GDM1 (cell line): ENCODE measurements at regions not wholly inside any gene's neighbourhood (a gene's known extent, or its start where the extent isn't known, plus 50 kb on each side); places are given as distances from the start of the nearest gene placed in this dataset.

Experiments
- DNase-seq: peaks from one replicate; lab custom pipeline; 2025; lab: John Stamatoyannopoulos, UW

DNA sequence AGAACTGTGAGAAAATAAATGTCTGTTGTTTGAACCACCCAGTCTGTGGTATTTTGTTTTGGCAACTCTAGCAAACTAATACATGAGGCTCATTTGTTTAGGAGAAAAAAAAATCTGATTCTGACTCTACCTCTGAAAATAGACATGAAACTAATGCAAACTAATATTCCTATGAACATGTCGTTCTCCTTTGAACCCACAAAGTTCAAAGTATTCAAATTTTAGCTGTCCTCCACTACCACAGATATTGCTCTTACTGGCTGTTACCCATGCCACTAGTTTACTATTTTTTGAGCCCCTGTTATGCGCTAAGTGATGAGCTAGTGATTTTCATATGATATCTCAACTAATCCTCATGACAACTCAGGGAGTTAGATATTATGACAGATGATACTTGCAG is 58.8 kb upstream of the ZNF804B start:
- DNase-seq: no peak

DNA sequence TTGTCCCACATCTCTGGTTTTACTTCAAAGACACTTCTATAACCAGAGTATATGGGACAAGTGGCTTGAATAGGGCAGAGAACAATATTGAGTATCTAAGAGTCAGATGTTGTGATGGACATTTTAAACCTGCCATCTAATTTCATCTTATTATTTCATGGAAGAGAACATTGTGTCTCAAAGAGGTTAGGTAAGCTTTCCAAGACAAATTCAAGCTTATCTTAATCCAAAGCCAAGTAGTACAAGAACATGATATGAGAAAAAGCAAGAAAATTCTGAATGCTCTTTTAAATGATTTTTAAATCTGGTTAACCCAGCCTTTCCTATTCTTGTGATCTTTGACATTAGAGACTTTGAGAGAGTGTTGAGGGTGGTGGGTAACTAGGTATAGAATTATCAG is 65.3 kb upstream of the ZNF804B start:
- DNase-seq: no peak

GRCh38 chr7:88693131-88693530 is 66.4 kb upstream of the ZNF804B start:
- DNase-seq: no peak

DNA sequence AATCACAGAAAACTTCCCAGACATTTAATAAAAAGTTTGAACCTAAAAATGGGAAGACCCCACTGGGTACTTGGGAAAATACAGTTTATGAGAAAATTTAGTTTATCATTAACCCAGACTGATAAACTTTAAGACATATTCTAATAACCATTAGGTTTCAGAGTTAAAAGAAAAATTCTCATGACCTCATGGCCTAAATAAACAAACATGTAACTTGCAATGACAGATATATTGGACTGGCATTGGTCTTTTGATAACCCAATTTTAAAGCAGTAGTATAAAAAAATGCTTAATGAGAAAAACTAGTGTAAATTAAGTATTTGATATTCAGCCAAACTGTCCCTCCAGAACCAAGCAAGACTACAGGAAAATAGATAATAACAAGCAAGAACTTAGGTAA is 67.0 kb upstream of the ZNF804B start:
- no peak for DNase-seq

- DNase-seq: no peak
Observed at GRCh38 chr7:88689821-88690220, 69.7 kb upstream of the ZNF804B start.

DNA sequence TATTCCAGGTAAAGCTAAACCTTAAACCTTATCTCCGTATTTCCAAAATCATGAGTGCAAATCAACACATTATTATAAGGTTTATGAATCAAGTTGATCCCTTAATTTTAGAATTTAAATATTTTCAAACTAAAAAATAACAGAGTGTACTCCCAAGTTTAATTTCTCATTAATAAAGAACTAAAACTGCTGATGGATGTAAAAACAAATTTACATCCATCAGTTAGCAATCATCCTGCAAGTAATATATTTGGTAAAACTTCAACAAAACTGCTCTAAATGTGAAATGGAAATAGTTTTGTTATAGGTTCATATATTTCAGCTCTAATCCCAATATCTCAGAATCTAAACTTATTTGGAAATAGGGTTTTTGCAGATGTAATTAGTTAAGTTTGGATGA is 71.3 kb upstream of the ZNF804B start:
- DNase-seq: no peak

DNA sequence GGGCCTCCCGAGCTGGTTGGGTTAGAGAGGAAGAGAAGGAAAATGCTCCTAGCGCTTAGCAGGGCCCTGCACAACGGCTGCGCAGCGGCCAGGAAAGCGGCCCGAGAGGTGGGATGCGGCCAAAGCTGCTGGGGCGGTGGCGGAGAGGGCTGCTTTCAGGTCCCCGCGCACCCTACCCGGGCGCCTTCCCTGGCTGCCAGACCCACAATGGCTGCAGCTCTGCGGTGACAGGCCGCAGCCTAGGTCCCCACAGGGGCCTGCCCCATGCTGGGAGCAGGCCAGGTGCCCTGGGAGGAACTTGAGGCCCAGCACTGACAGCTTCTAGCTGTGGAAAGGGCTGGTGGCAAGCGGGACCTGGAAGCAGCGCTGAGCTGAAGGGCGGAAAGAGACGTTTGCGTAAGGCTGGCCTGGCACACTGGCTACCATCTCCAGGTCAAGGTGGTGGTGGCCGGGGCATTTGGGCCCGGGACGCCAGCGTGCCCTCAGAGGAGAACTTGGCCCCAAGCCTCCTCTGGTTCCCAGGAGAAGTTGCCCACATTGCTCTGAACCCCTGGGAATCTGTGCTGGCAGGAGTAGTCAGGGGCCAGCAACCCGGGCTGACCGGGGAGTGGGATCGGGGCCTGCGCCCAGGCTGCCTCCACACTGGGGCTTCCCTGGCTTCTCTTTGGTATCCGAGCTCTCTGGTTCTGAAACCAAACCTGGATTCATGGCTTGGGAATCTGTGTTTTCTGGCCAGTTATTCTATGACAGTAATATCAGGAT is 72.9 kb upstream of the ZNF804B start:
- DNase-seq: no peak

DNA sequence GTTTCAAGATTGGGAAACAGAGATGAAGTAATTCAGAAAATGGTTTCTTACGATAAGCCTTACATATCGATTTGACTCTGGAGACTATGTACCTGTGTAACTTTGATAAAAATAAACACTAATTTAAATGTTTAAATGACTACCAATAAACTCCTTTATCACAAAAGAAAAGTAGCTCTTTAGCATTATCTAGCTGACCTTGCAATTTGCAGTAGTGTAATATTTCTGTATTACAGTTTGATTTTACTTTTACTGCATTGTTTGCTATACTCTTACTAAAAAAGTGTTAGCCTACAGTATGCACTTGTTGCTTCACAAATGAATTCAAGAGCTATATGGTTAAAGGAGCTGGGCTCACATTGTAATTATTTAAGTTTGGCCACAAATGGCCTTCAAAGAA is 77.8 kb upstream of the ZNF804B start:
- DNase-seq: no peak

- no peak for DNase-seq
Observed at GRCh38 chr7:88670536-88670935, 89.0 kb upstream of the ZNF804B start.

GRCh38 chr7:88669913-88670312 is 89.6 kb upstream of the ZNF804B start:
- no peak for DNase-seq

DNA sequence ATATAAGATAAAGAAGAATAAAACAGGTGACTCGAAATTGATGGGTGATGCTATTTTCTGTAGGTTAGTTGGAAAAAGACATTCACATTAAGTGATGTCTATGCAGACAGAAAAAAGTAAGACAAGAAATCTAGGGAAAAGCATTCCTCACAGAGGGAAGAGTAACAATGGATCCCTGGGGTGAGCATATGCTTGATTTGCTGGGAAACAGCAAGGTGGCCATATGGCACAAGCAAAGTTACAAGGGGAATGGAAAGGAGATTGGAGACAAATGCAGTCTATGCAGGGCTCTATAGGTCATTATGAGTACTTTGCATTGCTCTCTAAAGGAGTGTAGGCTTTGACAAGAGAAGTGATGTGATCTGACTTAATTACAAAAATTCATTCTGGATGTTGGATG is 90.9 kb upstream of the ZNF804B start:
- DNase-seq: no peak

- DNase-seq: no peak
Observed at GRCh38 chr7:88666626-88667025, 92.9 kb upstream of the ZNF804B start.

DNA sequence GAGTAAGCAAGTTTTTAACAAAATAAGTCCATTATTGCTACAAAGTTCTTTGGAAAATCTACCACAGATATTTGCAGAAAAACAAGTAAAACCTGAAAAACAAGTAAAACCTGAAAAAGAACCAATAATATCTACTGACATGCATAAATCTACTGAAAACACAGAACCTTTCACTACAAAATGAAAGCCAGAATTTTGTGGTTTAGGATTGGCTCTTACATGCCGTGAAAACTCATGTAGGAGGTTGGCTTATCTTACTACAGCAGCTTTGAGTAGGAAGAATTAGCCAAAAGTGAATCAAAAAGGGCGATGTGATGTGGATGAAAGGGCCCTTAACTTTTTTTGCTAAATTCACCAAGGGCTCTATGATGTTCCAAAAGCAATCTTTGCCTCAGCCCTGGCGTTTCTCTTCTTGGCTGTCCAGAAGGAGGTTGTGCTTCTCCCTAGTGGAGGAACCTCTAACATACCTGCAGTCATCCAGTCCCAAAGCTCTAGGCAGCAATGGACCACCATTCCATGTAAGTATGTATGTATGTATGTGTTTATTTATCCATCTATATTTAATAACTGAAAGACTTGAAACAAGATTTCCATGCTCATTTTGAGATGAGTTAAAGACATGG is 93.5 kb upstream of the ZNF804B start:
- no peak for DNase-seq

GRCh38 chr7:88664630-88665233 is 94.8 kb upstream of the ZNF804B start:
- no peak for DNase-seq

- no peak for DNase-seq
Observed at GRCh38 chr7:88661921-88662320, 97.6 kb upstream of the ZNF804B start.

DNA sequence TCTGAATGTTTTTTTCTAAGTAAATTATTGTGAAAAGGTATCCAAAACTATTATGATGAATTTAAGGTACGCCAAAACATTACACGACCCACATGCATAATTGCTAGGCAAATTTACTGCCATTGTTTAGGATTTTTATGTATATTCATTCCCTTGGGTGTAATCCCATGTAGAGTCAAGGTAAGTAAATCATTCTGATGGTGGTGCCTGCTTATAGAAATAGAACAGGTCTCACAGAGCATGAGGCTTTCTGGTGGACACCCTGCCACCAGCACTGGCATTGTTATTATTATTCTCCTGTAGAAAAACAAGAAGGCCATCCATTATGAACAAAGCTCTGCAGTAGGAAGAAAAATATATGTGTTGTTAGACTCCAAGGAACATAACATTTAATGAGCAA is 111.7 kb upstream of the ZNF804B start:
- DNase-seq: no peak

DNA sequence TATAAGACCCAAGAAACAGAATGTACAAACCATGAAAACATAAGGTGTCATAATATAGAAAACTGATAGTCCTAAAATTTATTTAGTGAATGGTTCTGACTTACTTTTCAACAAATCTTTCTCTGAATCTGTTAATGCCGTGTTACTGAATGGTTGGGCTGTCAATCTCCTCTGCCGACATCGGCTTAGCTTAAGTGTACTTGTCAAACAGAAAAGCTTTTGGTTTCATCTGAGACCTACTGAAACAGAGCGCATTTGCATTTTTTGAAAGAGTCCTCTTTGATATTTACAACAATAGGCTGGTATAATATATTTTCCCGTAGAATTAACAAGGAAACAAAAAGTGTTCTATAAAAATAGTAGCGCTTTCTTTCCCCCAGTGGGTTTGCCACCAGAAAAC is 120.9 kb upstream of the ZNF804B start:
- no peak for DNase-seq

DNA sequence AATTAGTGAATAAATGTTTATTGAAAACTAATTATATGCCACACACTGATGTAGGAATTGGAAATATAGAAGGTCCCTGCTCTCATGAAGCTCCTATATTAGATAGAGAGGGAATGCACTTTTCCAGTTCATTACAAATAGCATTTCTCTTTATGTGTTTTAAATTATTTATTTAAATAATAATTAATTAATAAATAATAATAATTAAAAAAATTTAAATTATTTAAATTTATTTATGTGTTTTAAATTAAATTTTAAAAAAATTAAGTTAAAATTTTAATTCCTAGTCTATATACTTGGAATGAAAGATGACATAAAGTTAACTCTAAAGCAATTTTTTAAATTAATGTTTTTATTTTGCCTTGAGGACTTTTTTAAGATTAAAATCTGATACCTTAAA is 121.7 kb upstream of the ZNF804B start:
- no peak for DNase-seq

GRCh38 chr7:88635149-88635548 is 124.4 kb upstream of the ZNF804B start:
- no peak for DNase-seq

- no peak for DNase-seq
Observed at GRCh38 chr7:88629559-88629958, 129.9 kb upstream of the ZNF804B start.

DNA sequence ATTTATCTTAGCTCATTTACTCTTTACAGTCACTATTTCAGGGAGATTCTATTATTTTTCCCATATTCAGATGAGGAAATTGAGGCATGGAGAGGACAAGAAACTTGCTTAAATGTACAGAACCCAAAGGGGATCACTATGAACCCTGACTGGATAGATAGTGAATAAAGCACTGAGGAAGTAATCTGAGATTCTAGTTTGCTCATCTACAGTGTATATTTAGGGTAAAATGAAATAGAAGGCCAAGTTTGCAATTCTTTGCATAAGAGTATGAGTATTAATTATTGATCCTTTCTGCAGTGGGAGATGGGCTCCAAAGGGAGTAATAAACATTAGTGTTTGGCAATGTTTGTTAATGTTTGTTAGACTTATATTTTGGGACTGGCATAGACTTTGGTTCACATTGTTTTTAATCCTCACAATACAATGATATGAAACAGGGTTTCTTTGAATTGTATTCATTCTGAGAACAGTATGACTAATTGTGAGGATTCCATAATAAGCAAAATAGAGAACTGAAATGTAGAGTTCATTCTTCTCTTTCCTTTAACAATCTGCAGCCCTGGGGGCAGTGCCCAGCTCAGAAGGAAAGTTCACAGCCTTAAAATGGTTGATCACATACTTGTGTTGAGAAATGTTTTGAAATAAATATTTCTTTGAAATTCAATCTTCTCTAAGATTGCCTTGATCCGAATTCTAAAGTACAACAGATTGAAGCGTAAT is 131.0 kb upstream of the ZNF804B start:
- no peak for DNase-seq

DNA sequence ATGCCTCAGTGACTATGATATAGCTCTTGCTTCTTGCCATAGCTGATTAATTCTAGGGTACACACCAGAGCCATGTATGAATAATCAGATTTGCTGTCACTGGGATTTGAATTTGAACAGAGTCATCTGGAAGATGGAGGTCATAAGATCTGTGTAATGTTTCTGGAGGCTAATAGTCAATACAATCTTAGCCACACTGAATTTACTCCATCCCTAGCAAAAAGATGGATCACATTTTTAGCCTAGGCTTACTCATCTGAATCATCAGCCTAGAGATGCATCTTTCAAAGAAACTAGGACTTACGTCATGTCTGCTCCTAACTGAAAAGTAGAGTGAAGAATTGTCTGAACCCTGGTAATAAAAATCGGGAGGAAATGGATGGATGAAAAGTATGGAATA is 142.3 kb upstream of the ZNF804B start:
- DNase-seq: no peak

DNA sequence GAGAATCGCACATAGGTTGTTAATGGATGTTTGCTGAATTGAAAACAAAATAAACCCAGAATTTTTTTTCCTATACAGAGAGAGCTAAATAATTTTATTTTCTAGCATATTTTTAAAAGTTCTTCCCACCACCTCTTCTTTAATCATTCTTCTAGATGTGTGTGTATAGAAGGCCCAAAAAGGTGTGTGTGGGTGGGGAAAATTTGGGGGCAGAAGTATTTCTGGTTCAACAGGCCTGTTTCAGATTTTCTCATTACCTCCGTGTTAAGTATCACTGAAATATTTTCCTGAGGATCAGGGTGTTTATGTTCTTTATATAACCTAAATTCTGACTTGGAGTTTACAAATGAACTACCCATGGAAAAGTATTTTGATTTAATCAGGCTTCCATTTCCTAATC is 144.2 kb upstream of the ZNF804B start:
- no peak for DNase-seq
